Smooth muscle cell (in vitro differentiated cells): ENCODE measurements at regions not wholly inside any gene's neighbourhood (a gene's known extent, or its start where the extent isn't known, plus 50 kb on each side); places are given as distances from the start of the nearest gene placed in this dataset.
"Not testable (repeated sequence)": the region's sequence is repeated elsewhere in the genome, so short reads cannot be mapped to it uniquely, and the experiment has no call there.

ENCODE experiments used
- DNase-seq: peaks from one replicate; lab custom pipeline; 2025; ENCODE audit not compliant: unreplicated experiment; lab: John Stamatoyannopoulos, UW
- H2AFZ ChIP-seq: fragments of 200-600 bp; sonication (generic); 2 replicates; pipeline ENCODE4 v1.6.0; 2016; ENCODE audit warnings: antibody characterized with exemption, low read depth, mild to moderate bottlenecking
- H3F3A ChIP-seq: fragments of 200-600 bp; sonication (generic); 2 replicates; pipeline ENCODE4 v1.6.0; 2017; ENCODE audit warnings: antibody characterized with exemption, low read depth
- H3K27ac ChIP-seq: fragments of 200-600 bp; sonication (generic); 2 replicates; pipeline ENCODE4 v1.5.1; 2016; ENCODE audit warnings: low read depth, mild to moderate bottlenecking
- H3K27me3 ChIP-seq: fragments of 200-600 bp; sonication (generic); 2 replicates; pipeline ENCODE4 v1.6.1; 2016; ENCODE audit warnings: low read depth, mild to moderate bottlenecking
- H3K36me3 ChIP-seq: fragments of 200-600 bp; sonication (generic); 2 replicates; pipeline ENCODE4 v1.5.1; 2016; ENCODE audit warnings: low read depth
- H3K4me1 ChIP-seq: fragments of 200-600 bp; sonication (generic); 2 replicates; pipeline ENCODE4 v1.5.1; 2016; ENCODE audit warnings: low read depth
- H3K4me2 ChIP-seq: fragments of 200-600 bp; sonication (generic); 2 replicates; pipeline ENCODE4 v1.6.0; 2016; ENCODE audit warnings: mild to moderate bottlenecking
- H3K4me3 ChIP-seq: fragments of 200-600 bp; sonication (generic); 2 replicates; pipeline ENCODE4 v1.5.1; 2016; ENCODE audit warnings: mild to moderate bottlenecking
- H3K79me2 ChIP-seq: fragments of 200-600 bp; sonication (generic); 2 replicates; pipeline ENCODE4 v1.6.0; 2016; ENCODE audit warnings: low read depth, mild to moderate bottlenecking
- H3K9ac ChIP-seq: fragments of 200-600 bp; sonication (generic); 2 replicates; pipeline ENCODE4 v1.6.0; 2016; ENCODE audit warnings: low read depth
- H3K9me3 ChIP-seq: fragments of 200-600 bp; sonication (generic); replicated peaks from 2 replicates; pipeline ENCODE4 v1.5.1; 2016; ENCODE audit warnings: low read depth
- H4K20me1 ChIP-seq: fragments of 200-600 bp; sonication (generic); 2 replicates; pipeline ENCODE4 v1.6.0; 2016; ENCODE audit warnings: low read depth
- WGBS: methylation state at CpG from one replicate; pipeline ENCODE4 v1.1.7; 2016; ENCODE audit warnings: low lambda C conversion rate; 5-methylcytosine and 5-hydroxymethylcytosine counted together
- TF ChIP-seq, protein P1 (sequence below): fragments of 200-600 bp; sonication (generic); IDR thresholded peaks from 2 replicates; pipeline ENCODE4 v1.5.1; 2017; ENCODE audit warnings: borderline replicate concordance, mild to moderate bottlenecking, antibody characterized with exemption; ENCODE audit not compliant: insufficient read depth, poor library complexity, severe bottlenecking

DNA sequence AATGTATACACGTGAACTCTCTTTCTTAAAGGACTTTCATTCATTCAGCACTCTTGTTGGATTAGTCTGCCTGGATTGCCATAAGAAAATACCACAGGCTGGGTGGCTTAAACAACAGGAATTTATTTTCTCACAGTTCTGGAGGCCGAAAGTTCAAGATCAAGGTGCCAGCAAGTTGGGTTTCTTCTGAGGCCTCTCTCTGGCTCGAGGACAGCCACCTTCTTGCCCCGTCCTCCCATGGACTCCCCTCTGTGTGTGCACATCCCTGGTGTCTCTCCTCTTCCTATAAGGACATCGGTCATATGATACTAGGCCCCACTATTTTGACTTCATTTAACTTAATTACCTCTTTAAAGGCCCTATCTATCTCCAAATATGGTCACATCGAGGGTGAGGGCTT is 110.4 kb upstream of the BMPER start:
- H2AFZ ChIP-seq, result no peak overlapping the region
- no peak overlapping the region for H3K9ac ChIP-seq
- DNase-seq, result no peak
- no peaks in the 10 kb centered on the region for H3K36me3 ChIP-seq
- no peaks in the 10 kb centered on the region for H4K20me1 ChIP-seq
- H3K27me3 ChIP-seq, result no peaks in the 10 kb centered on the region
- no peak overlapping the region for H3K4me3 ChIP-seq
- no peak overlapping the region for H3K4me2 ChIP-seq
- H3K4me1 ChIP-seq, result peaks cover 3% of the 10 kb centered on the region
- H3K27ac ChIP-seq, result no peak overlapping the region
- no peaks in the 10 kb centered on the region for H3K9me3 ChIP-seq
- WGBS, result 92% methylated on average over 6 of the region's 6 CpGs
- TF ChIP-seq, protein P1, sequence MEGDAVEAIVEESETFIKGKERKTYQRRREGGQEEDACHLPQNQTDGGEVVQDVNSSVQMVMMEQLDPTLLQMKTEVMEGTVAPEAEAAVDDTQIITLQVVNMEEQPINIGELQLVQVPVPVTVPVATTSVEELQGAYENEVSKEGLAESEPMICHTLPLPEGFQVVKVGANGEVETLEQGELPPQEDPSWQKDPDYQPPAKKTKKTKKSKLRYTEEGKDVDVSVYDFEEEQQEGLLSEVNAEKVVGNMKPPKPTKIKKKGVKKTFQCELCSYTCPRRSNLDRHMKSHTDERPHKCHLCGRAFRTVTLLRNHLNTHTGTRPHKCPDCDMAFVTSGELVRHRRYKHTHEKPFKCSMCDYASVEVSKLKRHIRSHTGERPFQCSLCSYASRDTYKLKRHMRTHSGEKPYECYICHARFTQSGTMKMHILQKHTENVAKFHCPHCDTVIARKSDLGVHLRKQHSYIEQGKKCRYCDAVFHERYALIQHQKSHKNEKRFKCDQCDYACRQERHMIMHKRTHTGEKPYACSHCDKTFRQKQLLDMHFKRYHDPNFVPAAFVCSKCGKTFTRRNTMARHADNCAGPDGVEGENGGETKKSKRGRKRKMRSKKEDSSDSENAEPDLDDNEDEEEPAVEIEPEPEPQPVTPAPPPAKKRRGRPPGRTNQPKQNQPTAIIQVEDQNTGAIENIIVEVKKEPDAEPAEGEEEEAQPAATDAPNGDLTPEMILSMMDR, result no peak
- no peaks in the 10 kb centered on the region for H3K79me2 ChIP-seq
- no peaks in the 10 kb centered on the region for H3F3A ChIP-seq

DNA sequence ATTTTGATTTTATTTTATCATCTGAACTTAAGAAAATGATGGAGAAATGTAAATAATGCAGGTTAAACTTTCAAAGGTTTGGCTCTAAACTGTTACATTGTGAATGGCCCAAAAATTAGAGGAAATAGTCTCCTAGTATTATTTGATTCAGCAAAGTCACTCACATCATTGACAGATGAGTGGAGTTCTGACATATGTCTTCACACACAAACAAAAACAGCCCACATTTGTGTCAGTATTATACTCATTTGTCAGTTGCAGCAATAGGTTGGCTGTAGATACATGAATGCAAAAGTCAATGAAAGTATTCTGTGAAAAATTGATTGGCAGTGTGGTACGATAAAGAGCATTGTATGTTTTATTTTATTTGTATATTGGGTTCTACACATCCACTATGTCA is 108.8 kb upstream of the BMPER start:
- Histone ChIP-seq H3K9me3 (no peaks in the 10 kb centered on the region), H3K36me3 (no peaks in the 10 kb centered on the region), H3K27ac (no peak overlapping the region), H3K4me2 (no peak overlapping the region), H3K4me1 (no peaks in the 10 kb centered on the region), H3F3A (no peaks in the 10 kb centered on the region), H2AFZ (no peak overlapping the region), H3K4me3 (no peak overlapping the region), H3K9ac (no peak overlapping the region), H3K27me3 (no peaks in the 10 kb centered on the region), H4K20me1 (no peaks in the 10 kb centered on the region), H3K79me2 (no peaks in the 10 kb centered on the region)
- 100% methylated on average over 1 of the region's 1 CpG for WGBS
- DNase-seq, result no peak
- TF ChIP-seq, protein P1, result no peak

DNA sequence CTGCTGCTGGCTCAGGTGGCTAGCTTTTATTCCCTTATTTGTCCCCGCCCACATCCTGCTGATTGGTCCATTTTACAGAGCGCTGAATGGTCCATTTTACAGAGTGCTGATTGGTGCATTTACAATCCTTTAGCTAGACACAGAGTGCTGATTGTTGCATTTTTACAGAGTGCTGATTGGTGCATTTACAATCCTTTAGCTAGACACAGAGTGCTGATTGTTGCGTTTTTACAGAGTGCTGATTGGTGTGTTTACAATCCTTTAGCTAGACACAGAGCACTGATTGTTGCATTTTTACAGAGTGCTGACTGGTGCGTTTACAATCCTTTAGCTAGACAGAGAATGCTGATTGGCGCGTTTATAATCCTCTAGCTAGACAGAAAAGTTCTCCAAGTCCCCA is 107.8 kb upstream of the BMPER start:
- not testable (repeated sequence) for H3K4me2 ChIP-seq, H3K27ac ChIP-seq, H3K27me3 ChIP-seq, DNase-seq, H3F3A ChIP-seq, H3K4me1 ChIP-seq, H3K4me3 ChIP-seq, H3K79me2 ChIP-seq, H3K9ac ChIP-seq, H2AFZ ChIP-seq, H4K20me1 ChIP-seq, H3K36me3 ChIP-seq, H3K9me3 ChIP-seq
- WGBS, result 95% methylated on average over 6 of the region's 6 CpGs

DNA sequence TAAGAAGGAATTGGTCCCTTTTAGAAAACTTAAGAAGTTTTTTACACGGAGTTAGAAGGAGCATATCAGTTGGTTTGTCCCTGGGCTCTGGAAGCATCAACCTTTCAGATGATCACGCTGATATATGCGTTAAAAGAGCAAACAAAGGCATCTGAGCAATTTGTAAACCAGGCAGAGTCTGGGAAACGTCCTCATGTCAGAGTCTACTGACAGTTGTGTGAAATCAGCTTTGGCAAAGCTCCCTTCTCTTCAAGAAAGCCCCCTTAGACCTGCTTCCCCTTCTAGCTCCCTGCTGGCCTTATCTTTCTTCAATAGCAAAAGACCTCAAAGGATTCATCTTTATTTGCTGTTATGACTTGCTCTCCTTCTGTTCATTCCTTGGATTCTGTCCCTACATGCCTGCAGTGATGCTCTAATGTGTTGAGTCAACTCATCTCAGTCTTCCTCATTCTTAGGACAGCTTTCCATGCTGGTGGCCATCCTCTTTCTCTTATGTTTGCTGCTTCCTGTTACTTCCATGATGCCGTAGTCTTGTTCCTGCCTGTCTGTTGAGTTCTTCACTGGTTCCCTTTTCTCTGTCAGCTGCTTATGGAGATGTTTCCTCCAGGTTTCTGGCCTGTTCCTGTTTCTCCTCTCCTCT is 106.5 kb upstream of the BMPER start:
- peak overlapping the region; percentile 55 for H2AFZ ChIP-seq
- H3K36me3 ChIP-seq, result no peaks in the 10 kb centered on the region
- no peak overlapping the region for H3K4me2 ChIP-seq
- H3K9ac ChIP-seq, result no peak overlapping the region
- no peak for DNase-seq
- H3K27me3 ChIP-seq, result peaks cover 3% of the 10 kb centered on the region
- no peaks in the 10 kb centered on the region for H3K9me3 ChIP-seq
- H4K20me1 ChIP-seq, result no peaks in the 10 kb centered on the region
- WGBS, result 15% methylated on average over 5 of the region's 5 CpGs
- no peak overlapping the region for H3K27ac ChIP-seq
- no peaks in the 10 kb centered on the region for H3K79me2 ChIP-seq
- TF ChIP-seq, protein P1, result no peak
- H3K4me1 ChIP-seq, result no peaks in the 10 kb centered on the region
- no peak overlapping the region for H3K4me3 ChIP-seq
- H3F3A ChIP-seq, result no peaks in the 10 kb centered on the region
